ENCODE measurements at regions not wholly inside any gene's neighbourhood (a gene's known extent, or its start where the extent isn't known, plus 50 kb on each side); places are given as distances from the start of the nearest gene placed in this dataset.

- ChIA-PET POLR2A (no interaction called here), CTCF (no interaction called here)
- Mint-ChIP-seq H3K27ac (no peak overlapping the region), H3K36me3 (0 out of 2 replicates have a peak, but pooled peaks cover 3% of the 10 kb centered on the region), H3K27me3 (ENCODE audit: low read depth) (no peaks in the 10 kb centered on the region), H3K9me3 (no peaks in the 10 kb centered on the region), H3K4me1 (0 out of 2 replicates have a peak, but pooled peaks cover 4% of the 10 kb centered on the region), H3K4me3 (no peak overlapping the region)
- ATAC-seq (no peak), DNase-seq (ENCODE audit: low spot score) (no peak)
- TF ChIP-seq CTCF (IDR thresholded peaks at IDR 0.05) (no peak), NR2C2 (CRISPR knock-in tag; IDR thresholded peaks at IDR 0.05) (no peak), HMGA2 (CRISPR knock-in tag; IDR thresholded peaks at IDR 0.05) (no peak), NR3C1 (CRISPR knock-in tag; conservative IDR thresholded peaks at IDR 0.05; ENCODE audit: low read depth) (no peak), JUN (CRISPR knock-in tag; IDR thresholded peaks at IDR 0.05) (no peak), NFE2L1 (CRISPR knock-in tag; IDR thresholded peaks at IDR 0.05) (no peak), MAX (CRISPR knock-in tag; IDR thresholded peaks at IDR 0.05) (no peak), E2F4 (CRISPR knock-in tag; IDR thresholded peaks at IDR 0.05; ENCODE audit: borderline replicate concordance, low read depth) (no peak), STAT6 (CRISPR knock-in tag; conservative IDR thresholded peaks at IDR 0.05; ENCODE audit: low read depth) (no peak), E2F1 (CRISPR knock-in tag; IDR thresholded peaks at IDR 0.05) (no peak), KAT7 (CRISPR knock-in tag; IDR thresholded peaks at IDR 0.05; ENCODE audit: borderline replicate concordance) (no peak), RORB (CRISPR knock-in tag; IDR thresholded peaks at IDR 0.05) (no peak), USF1 (CRISPR knock-in tag; IDR thresholded peaks at IDR 0.05) (no peak), SMAD4 (CRISPR knock-in tag; IDR thresholded peaks at IDR 0.05) (no peak), FOXJ3 (CRISPR knock-in tag; IDR thresholded peaks at IDR 0.05; ENCODE audit: borderline replicate concordance) (no peak), ZNF138 (CRISPR knock-in tag; conservative IDR thresholded peaks at IDR 0.05) (no peak)
Observed at GRCh38 chr13:64073203-64073602, 2657.6 kb upstream of the PCDH20 start.

- POLR2A ChIA-PET, result no interaction called here
- no peak for TF ChIP-seq NR3C1 (CRISPR knock-in tag; conservative IDR thresholded peaks at IDR 0.05; ENCODE audit: low read depth)
- TF ChIP-seq ATF2 (CRISPR knock-in tag; IDR thresholded peaks at IDR 0.05; ENCODE audit: borderline replicate concordance, low read depth), result no peak
- no peak for TF ChIP-seq ZNF317 (CRISPR knock-in tag; IDR thresholded peaks at IDR 0.05; ENCODE audit: borderline replicate concordance, low read depth)
- TF ChIP-seq HMGXB4 (CRISPR knock-in tag; IDR thresholded peaks at IDR 0.05), result no peak
- no peak for TF ChIP-seq ZNF512 (CRISPR knock-in tag; IDR thresholded peaks at IDR 0.05; ENCODE audit: borderline replicate concordance)
- no peak for TF ChIP-seq FOXP1 (CRISPR knock-in tag; IDR thresholded peaks at IDR 0.05; ENCODE audit: borderline replicate concordance)
- TF ChIP-seq ZMAT4 (CRISPR knock-in tag; IDR thresholded peaks at IDR 0.05), result no peak
- Mint-ChIP-seq H3K27ac (no peak overlapping the region), H3K4me1 (0 out of 2 replicates have a peak, but pooled peaks cover 4% of the 10 kb centered on the region), H3K36me3 (no peaks in the 10 kb centered on the region), H3K4me3 (no peak overlapping the region), H3K9me3 (no peaks in the 10 kb centered on the region), H3K27me3 (ENCODE audit: low read depth) (no peaks in the 10 kb centered on the region)
- DNase-seq (ENCODE audit: low spot score), result no peak
- ATAC-seq, result no peak
- CTCF ChIA-PET, result no interaction called here
Observed at GRCh38 chr13:64071352-64071751, 2655.7 kb upstream of the PCDH20 start.
